Occipital lobe (tissue), 1 donor: ENCODE measurements at regions not wholly inside any gene's neighbourhood (a gene's known extent, or its start where the extent isn't known, plus 50 kb on each side); places are given as distances from the start of the nearest gene placed in this dataset.
"Not testable (repeated sequence)": the region's sequence is repeated elsewhere in the genome, so short reads cannot be mapped to it uniquely, and the experiment has no call there.

Source experiments
- DNase-seq: peaks from one replicate; lab custom pipeline; 2025; lab: John Stamatoyannopoulos, UW

DNA sequence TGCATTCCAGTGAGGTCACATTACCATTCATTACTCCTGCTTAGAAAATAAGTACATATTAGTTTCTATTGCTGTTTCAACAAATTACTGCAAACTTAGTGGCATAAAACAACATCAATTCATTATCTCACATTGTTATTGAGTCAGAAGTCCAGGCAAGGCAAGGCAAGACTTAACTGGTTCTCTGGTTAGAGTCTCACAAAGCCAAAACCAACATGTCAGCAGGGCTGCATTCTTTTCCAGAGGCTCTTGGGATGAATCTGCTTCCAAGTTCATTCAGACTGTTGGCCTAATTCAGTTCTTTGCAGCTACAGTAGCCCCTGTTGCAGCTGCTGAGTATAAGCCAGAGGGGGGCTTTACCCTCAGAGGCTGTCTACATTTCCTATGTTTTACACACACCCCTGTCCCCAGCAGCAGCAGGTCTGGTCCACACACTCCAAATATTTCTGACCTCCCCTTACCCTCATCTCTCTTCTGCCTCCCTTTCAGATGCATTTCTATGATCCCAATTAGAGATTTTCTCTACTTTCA is 892.1 kb upstream of the EPHA5 start:
- DNase-seq, result no peak

DNA sequence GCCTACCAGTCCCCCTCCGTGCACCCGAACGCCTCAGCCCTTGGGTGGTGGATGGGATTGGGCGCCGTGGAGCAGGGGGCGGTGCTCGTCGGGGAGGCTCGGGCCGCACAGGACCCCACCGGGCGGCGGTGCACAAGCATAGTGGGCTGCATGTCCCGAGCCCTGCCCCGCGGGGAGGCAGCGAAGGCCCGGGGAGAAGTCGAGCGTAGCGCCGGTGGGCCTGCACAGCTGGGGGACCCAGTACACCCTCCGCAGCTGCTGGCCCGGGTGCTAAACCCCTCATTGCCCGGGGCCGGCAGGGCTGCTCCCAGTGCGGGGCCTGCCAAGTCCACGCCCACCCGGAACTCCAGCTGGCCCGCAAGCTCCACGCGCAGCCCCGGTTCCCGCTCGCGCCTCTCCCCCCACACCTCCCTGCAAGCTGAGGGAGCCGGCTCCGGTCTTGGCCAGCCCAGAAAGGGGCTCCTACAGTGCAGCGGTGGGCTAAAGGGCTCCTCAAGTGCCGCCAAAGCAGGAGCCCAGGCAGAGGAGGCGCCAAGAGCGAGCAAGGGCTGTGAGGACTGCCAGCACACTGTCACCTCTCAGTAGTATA is 891.3 kb upstream of the EPHA5 start:
- not testable (repeated sequence) for DNase-seq

GRCh38 chr4:66558651-66559050 is 888.4 kb upstream of the EPHA5 start:
- DNase-seq, result no peak

DNA sequence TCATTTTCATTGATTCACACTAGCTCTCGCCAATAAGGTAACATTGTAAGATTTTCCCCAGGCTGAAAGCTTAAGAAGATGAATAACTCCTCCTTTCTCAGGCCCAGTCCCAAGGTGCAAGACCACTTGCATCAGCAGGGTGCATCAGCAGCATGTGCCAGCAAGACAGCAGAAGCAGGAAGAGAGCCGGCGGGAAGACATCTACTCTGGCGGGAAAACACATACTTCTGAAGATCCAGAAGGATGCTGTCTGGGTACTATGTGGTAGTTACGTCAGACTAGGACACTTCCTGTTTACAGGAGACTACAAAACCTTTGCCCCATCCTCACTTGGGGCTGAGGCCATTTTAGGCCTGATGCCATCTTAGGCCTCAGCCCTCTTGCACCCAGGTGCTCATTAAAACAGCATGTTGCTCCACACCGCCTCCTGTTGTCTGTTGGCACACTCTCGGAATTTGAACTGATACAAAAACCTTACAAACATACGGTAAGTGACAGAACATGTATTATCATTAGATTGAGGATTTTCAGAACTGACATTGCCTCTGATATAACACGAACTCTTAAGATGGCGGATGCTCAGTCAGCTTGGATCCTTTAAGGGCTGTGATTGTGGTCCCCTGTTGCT is 886.5 kb upstream of the EPHA5 start:
- no peak for DNase-seq

DNA sequence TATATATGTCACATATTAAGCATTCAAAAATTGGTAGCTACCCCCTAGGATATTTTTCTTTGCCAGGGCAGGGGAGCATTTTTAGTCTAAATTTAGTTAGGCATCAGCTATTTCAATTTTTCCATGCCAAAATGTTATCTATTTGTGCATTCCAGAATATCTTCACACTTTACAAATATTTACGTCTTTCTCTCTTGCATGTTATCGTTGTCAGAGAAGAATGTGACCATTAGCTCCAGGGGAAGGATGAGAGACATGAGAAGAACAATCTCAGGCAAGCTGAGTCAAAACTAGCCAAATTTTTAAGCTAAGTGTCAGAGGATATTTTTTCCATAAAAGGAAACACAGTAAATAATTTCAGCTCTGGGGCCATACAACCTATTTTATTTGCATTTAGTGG is 885.0 kb upstream of the EPHA5 start:
- DNase-seq, result no peak

GRCh38 chr4:66554826-66555225 is 884.5 kb upstream of the EPHA5 start:
- DNase-seq, result no peak

- DNase-seq, result not testable (repeated sequence)
These were observed 875.0 kb upstream of the EPHA5 start for GRCh38 chr4:66545301-66545700.

DNA sequence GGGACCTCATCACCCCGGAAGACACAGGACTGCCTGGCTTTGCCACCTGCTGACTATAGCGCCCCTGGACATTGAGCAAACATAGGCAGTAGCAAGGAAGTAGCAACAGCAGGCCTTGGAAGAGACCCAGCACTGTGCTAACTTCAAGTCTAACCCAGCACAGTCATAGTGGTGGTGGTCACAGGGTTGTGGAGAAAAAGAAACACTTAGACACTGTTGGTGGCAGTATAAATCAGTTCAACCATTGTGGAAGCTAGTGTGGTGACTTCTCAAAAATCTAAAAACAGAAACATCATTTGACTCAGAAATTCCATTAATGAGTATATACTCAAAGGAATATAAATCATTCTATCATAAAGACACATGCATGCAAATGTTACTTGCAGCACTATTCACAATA is 874.0 kb upstream of the EPHA5 start:
- no peak for DNase-seq

DNA sequence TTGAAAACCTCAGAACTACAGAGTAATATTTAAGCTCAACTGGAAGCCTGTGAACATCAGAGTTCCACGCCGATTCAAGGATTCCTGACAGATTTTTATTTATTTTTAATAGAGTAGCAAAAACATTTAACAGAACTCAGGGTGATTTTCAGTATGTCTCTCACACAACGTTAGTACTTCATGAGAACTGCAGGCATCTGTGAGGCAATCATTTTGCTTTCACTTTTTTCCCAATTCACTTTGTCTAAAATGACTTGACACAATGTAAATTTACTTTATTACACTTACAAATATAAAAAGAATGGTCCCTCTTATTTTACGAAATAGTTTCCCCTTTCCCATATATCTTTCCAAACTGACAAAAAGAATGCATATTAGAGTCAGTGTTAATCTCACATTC is 869.5 kb upstream of the EPHA5 start:
- DNase-seq, result no peak

DNA sequence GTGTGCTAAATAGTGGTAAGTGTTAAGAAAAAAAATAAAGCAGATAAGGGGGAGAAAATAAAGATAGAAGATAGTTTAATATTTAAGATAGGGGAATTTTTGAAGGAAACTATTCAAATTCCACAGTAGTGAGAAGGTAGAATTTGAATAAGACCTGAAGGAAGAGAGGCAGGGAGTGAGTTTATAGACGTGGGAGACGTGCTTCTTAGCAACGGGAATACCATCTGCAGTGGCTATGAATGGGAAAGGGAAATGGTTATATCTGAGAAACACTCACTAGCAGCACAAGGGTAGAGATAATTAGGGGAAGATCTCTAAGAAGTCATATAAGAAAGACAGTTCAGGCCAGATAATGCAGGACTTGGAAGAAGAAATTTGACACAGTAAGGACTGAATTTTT is 854.5 kb upstream of the EPHA5 start:
- no peak for DNase-seq

DNA sequence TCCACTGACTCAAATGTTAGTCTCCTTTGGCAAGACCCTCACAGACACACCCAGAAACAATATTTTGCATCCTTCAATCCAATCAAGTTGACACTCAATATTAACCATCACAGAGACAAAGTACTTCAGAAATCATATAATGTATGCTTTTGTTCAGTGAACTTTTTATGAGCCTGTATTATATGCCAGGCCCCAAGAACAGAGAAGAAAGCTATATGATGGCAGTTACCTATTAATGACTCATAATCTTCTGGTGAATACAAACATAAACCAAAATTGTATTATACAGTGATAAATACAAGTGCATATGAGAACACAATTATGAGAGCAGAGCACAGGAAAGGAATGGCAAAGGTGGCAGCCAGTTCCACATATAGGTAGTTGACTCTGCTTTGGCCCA is 852.0 kb upstream of the EPHA5 start:
- no peak for DNase-seq

DNA sequence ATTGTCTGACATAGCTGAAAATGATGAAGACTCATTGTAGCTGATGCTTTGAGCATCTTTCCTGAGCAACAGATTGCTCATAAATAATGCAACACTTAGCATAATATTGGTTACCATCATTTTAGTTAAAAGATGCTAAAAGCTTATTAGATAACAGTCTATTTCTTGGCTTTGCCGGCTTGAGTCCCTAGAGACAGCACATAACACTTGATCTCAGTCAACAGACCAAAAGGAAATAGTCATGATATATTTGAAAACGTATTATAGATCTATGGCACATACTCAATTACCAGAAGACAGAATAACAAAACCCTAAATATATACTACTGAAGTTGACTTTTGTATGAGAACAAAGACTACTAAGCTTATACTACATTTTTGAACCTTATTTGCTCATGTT is 846.7 kb upstream of the EPHA5 start:
- DNase-seq, result no peak

DNA sequence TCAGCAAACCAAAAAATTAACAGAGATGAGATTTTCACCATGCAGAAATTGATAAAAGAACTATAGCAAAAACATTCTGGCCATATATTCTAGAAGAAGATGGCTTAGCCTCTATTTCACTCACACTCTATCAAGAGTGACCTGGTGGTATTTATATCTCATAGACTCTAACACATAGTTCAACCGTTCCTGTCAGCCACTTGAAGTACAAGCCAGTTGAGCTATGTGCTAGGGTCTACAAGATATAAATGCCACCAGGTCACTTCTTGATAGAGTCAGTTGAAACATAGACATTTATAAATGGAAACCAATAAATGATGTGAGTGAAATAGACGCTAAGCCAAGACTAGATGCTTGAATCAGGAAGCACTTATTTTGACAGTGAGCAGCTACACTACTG is 836.7 kb upstream of the EPHA5 start:
- DNase-seq, result no peak

- no peak for DNase-seq
These were observed 831.7 kb upstream of the EPHA5 start for GRCh38 chr4:66501997-66502396.

GRCh38 chr4:66490729-66491128 is 820.4 kb upstream of the EPHA5 start:
- no peak for DNase-seq

DNA sequence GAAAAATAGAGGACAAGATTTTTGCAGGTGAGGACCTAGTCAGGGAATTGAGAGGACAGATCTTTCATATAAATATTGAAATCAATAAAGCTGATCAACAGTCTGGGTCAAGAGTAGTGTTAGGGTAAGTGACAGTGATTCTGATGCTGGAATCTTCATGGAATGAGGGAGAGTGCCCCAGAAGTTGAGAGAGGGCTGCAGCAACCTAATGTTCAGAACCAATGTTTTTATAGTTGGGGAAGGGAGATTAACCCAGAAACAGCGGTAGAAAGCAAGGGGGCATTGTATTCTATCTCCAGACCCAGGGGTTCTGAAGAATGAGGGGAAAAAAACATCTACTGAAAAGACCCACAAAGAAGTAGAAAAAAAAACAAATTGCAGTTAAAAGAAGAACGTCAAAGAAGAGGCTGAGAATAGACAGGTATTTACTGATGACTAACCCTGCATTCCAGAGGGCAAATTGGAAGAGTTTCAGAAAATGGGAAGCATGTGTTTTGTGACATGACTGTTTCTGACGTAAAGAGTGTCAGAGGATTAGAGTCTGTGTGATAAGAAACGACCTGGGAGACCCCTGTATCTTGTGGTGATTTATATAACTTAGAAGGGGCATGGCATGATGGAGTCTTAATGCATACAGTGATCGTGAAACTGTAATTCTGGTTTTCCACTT is 819.6 kb upstream of the EPHA5 start:
- DNase-seq, result no peak

DNA sequence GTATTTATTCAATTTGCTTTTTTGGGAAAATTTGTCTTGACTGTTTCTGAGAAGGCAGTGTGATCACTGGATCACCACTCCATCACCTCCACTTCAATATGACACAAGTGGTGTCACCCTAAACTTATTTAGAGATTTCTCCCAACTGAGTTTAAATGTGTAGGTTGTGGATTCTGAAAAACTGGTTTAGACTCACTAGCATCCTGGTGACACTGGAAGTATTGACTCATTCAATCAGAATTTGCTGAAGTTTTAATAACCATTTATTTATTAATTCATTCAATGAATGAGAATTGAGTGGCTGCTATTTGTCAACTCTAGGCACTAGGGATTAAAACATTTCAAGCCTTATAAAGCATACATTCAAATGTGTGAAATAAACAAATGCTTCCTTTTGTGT is 819.1 kb upstream of the EPHA5 start:
- no peak for DNase-seq

GRCh38 chr4:66486068-66486467 is 815.8 kb upstream of the EPHA5 start:
- no peak for DNase-seq

DNA sequence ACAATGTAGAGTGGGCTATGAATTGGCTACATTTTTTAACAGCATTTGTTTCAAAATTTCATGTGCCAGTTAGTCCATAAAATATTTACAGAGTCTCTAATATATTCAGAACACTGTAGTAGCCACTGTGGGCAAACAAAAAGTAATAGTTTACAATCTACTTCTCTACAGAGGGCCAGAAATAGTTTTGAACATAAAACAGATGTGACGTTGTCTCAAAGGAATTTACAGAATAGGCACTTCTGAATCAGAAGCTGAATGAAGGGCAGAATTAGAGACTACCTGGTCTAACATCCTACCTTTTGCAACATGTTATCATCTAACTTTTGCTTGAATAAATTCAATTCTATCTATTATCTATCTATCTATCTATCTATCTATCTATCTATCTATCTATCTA is 811.9 kb upstream of the EPHA5 start:
- no peak for DNase-seq

- no peak for DNase-seq
These were observed 805.3 kb upstream of the EPHA5 start for GRCh38 chr4:66475596-66475995.

GRCh38 chr4:66465111-66465510 is 794.8 kb upstream of the EPHA5 start:
- no peak for DNase-seq

GRCh38 chr4:66462890-66463289 is 792.6 kb upstream of the EPHA5 start:
- DNase-seq, result not testable (repeated sequence)

- no peak for DNase-seq
These were observed 781.5 kb upstream of the EPHA5 start for GRCh38 chr4:66451741-66452140.
